Loucy (cell line): ENCODE measurements at regions not wholly inside any gene's neighbourhood (a gene's known extent, or its start where the extent isn't known, plus 50 kb on each side); places are given as distances from the start of the nearest gene placed in this dataset.

Experiments used
- CTCF ChIP-seq: fragments of 200-600 bp; sonication (generic); conservative IDR thresholded peaks from 2 replicates; pipeline ENCODE4 v1.5.1; 2014; ENCODE audit warnings: mild to moderate bottlenecking, antibody characterized with exemption, low read length
- EZH2phosphoT487 ChIP-seq: fragments of 200-600 bp; IDR thresholded peaks from 2 replicates; pipeline ENCODE4 v1.6.1; 2018; ENCODE audit warnings: antibody characterized with exemption, mild to moderate bottlenecking, moderate library complexity, borderline replicate concordance

- TF ChIP-seq CTCF (no peak), EZH2phosphoT487 (no peak)
These were observed 87.5 kb downstream of the DUSP6 start for GRCh38 chr12:89264837-89265236.
